ENCODE measurements at regions not wholly inside any gene's neighbourhood (a gene's known extent, or its start where the extent isn't known, plus 50 kb on each side); places are given as distances from the start of the nearest gene placed in this dataset.
A peak's percentile ranks its signal among the peaks of the same experiment; 100 is the strongest.

DNA sequence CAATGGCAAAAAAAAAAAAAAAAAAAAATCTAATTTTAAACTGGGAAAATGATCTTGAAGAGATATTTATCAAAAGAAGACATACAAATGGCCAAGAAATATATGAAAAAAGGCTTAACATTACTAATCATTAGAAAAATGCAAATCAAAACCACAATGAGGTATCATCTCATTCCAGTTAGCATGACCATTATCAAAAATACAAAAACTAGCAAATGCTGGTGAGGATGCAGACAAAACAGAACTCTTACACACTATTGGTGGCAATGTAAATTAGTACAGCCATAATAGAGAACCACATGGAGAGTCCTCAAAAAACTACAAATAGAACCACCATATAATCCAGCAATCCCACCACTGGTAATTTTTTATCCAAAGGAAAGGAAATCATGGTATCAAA is 489.6 kb downstream of the TNS3 start:
- no peak overlapping the region for H2BK20ac ChIP-seq (ENCODE audit: low read depth, low read length)
- peak overlapping the region; percentile 71 for H2BK5ac ChIP-seq (ENCODE audit: low read depth, low read length, poor library complexity, severe bottlenecking)
- no peaks in the 10 kb centered on the region for H3K27me3 ChIP-seq (ENCODE audit: control insufficient read depth, insufficient read depth, low read length)
- no peak overlapping the region for H4K91ac ChIP-seq (ENCODE audit: insufficient read depth, low read depth, low read length)
- no peak overlapping the region for H4K8ac ChIP-seq (ENCODE audit: low read depth in 2 of 2, low read length in 2 of 2)
- ATAC-seq (ENCODE audit: low read depth): no peak
- no peaks in the 10 kb centered on the region for H4K20me1 ChIP-seq (ENCODE audit: insufficient read depth, low read length)
- POLR2A ChIA-PET (ENCODE audit: unreplicated experiment): no interaction called here
- no peak overlapping the region for H3K4me2 ChIP-seq (ENCODE audit: low read depth, low read length)
- H2BK120ac ChIP-seq (ENCODE audit: low read depth, low read length): 0 out of 2 replicates have a peak overlapping the region, but pooled peaks have one; percentile 20
- no peak overlapping the region for H2AK5ac ChIP-seq (ENCODE audit: low read depth, low read length)
- H2AK9ac ChIP-seq (replicated peaks; ENCODE audit: low read depth, low read length, poor library complexity): no peak overlapping the region
- peak; percentile 41 for DNase-seq
- TF ChIP-seq SMC3 (IDR thresholded peaks at IDR 0.05; ENCODE audit: low read depth, low read length): no peak
- no peak for TF ChIP-seq RAD21 (IDR thresholded peaks at IDR 0.05; ENCODE audit: low read length)
- no peak for TF ChIP-seq FOS (IDR thresholded peaks at IDR 0.05; ENCODE audit: low read depth, low read length)
- no peak for TF ChIP-seq NFE2L2 (IDR thresholded peaks at IDR 0.05; ENCODE audit: low read depth, low read length)
- TF ChIP-seq CEBPB (IDR thresholded peaks at IDR 0.05; ENCODE audit: low read depth, low read length): no peak
- TF ChIP-seq MAZ (IDR thresholded peaks at IDR 0.05; ENCODE audit: borderline replicate concordance, low read depth, low read length): no peak
- TF ChIP-seq MAFK (IDR thresholded peaks at IDR 0.05; ENCODE audit: low read depth, low read length): no peak
- no peak for TF ChIP-seq USF2 (IDR thresholded peaks at IDR 0.05; ENCODE audit: low read depth, low read length)
- TF ChIP-seq BHLHE40 (IDR thresholded peaks at IDR 0.05; ENCODE audit: low read depth, low read length): no peak
- no peak for TF ChIP-seq RCOR1 (IDR thresholded peaks at IDR 0.05; ENCODE audit: insufficient replicate concordance, low read length)
- no peak for TF ChIP-seq MXI1 (IDR thresholded peaks at IDR 0.05; ENCODE audit: borderline replicate concordance, low read depth, low read length)
- TF ChIP-seq, protein P1, sequence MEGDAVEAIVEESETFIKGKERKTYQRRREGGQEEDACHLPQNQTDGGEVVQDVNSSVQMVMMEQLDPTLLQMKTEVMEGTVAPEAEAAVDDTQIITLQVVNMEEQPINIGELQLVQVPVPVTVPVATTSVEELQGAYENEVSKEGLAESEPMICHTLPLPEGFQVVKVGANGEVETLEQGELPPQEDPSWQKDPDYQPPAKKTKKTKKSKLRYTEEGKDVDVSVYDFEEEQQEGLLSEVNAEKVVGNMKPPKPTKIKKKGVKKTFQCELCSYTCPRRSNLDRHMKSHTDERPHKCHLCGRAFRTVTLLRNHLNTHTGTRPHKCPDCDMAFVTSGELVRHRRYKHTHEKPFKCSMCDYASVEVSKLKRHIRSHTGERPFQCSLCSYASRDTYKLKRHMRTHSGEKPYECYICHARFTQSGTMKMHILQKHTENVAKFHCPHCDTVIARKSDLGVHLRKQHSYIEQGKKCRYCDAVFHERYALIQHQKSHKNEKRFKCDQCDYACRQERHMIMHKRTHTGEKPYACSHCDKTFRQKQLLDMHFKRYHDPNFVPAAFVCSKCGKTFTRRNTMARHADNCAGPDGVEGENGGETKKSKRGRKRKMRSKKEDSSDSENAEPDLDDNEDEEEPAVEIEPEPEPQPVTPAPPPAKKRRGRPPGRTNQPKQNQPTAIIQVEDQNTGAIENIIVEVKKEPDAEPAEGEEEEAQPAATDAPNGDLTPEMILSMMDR (conservative IDR thresholded peaks at IDR 0.05; ENCODE audit: low read depth, low read length): no peak
- no peak overlapping the region for H4K5ac ChIP-seq (ENCODE audit: low read depth, low read length)
- H3K9me3 ChIP-seq (ENCODE audit: control insufficient read depth, insufficient read depth, low read length): no peaks in the 10 kb centered on the region
- H3K18ac ChIP-seq (ENCODE audit: low read depth, low read length): no peak overlapping the region
- in situ Hi-C loops (cut with MboI; ENCODE audit: low sequenced_read_pairs) (loop anchor here (5.0 kb wide), 1 partner anchor 90 kb away; no protein-coding TSS in a partner anchor), dilution Hi-C loops (cut with HindIII; ENCODE audit: low sequenced_read_pairs, unreplicated experiment) (no loop called here), intact Hi-C loops (cut with micrococcal nuclease) (loop anchor here (5.0 kb wide), 2 partner anchors 55 to 75 kb away; no protein-coding TSS in a partner anchor)
- H3K36me3 ChIP-seq (ENCODE audit: control insufficient read depth, insufficient read depth, low read length): no peaks in the 10 kb centered on the region
- peaks cover 27% of the 10 kb centered on the region for H3K4me1 ChIP-seq (ENCODE audit: control insufficient read depth, insufficient read depth, low read length)
- no peak overlapping the region for H3K9ac ChIP-seq (ENCODE audit: low read depth, low read length)
- H3K4ac ChIP-seq (ENCODE audit: low read depth, low read length): no peak overlapping the region
- no peak overlapping the region for H3K14ac ChIP-seq (replicated peaks; ENCODE audit: low read depth, low read length)
- H2BK15ac ChIP-seq (ENCODE audit: low read depth, low read length): no peak overlapping the region
- no peak overlapping the region for H3K4me3 ChIP-seq (ENCODE audit: insufficient read depth, low read depth, low read length)
- H3K56ac ChIP-seq (ENCODE audit: extremely low read depth, insufficient read depth, low read length): no peak overlapping the region
- H3K9me1 ChIP-seq (ENCODE audit: insufficient read depth, low read length): peaks cover 14% of the 10 kb centered on the region
- BruUV-seq (replicated peaks): no TSS peak
- CTCF ChIA-PET: interaction anchor here (0.7 to 2.2 kb wide), 4 partner anchors 79 to 730 kb away, joined by 3 to 11 read pairs (median 4); no protein-coding TSS in a partner anchor
- no peak overlapping the region for H3K23ac ChIP-seq (ENCODE audit: low read depth, low read length)
- H2AFZ ChIP-seq (replicated peaks; ENCODE audit: low read length, poor library complexity): no peak overlapping the region
- H3K79me1 ChIP-seq (ENCODE audit: low read depth in 1 of 2, low read length in 2 of 2): no peaks in the 10 kb centered on the region
- H3K27ac ChIP-seq (ENCODE audit: insufficient read depth, low read length): no peak overlapping the region

All from IMR-90 (cell line).